ENCODE measurements at regions not wholly inside any gene's neighbourhood (a gene's known extent, or its start where the extent isn't known, plus 50 kb on each side); places are given as distances from the start of the nearest gene placed in this dataset.

GRCh38 chr7:82548141-82548688 lies 104.6 kb upstream of the CACNA2D1 start:
- no peak for TF ChIP-seq POLR2AphosphoS5 (IDR thresholded peaks at IDR 0.05; ENCODE audit: insufficient read depth, low read depth, low read length)
- TF ChIP-seq CTCF (IDR thresholded peaks at IDR 0.05; ENCODE audit: extremely low read depth in 1 of 2, insufficient read depth in 1 of 2, low read depth in 1 of 2, low read length in 2 of 2), result no peak
- no peak for TF ChIP-seq MYC (IDR thresholded peaks at IDR 0.05; ENCODE audit: low read depth, low read length)
- no peak for TF ChIP-seq POLR2A (IDR thresholded peaks at IDR 0.05; ENCODE audit: low read depth, low read length)
- no peak for TF ChIP-seq MAX (IDR thresholded peaks at IDR 0.05; ENCODE audit: insufficient read depth, insufficient read length)
- no peak for TF ChIP-seq EZH2 (IDR thresholded peaks at IDR 0.05; ENCODE audit: borderline replicate concordance, low read depth, low read length, severe bottlenecking)
